ENCODE measurements at regions not wholly inside any gene's neighbourhood (a gene's known extent, or its start where the extent isn't known, plus 50 kb on each side); places are given as distances from the start of the nearest gene placed in this dataset.

DNA sequence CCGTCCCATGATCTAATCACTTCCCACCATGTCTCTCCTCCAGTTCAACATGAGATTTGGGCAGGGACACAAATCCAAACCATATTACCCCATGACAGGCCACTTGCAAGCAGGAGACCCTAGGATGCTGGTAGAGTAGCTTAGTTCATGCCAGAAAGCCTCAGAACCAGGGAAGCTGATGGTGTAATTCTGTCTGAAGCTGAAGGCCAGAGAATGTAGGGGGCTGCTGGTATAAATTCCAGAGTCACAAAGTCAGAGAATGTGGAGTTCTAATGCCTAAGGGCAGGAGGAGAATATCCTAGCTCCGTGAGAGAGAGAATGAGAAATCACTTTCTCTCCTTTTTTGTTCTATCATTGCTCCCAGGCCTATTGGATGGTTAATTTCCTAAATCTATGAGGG is 90.3 kb upstream of the IMPG1 start:
- TF ChIP-seq EZH2 (IDR thresholded peaks at IDR 0.05; ENCODE audit: borderline replicate concordance, low read length): no peak
- TF ChIP-seq, protein P1, sequence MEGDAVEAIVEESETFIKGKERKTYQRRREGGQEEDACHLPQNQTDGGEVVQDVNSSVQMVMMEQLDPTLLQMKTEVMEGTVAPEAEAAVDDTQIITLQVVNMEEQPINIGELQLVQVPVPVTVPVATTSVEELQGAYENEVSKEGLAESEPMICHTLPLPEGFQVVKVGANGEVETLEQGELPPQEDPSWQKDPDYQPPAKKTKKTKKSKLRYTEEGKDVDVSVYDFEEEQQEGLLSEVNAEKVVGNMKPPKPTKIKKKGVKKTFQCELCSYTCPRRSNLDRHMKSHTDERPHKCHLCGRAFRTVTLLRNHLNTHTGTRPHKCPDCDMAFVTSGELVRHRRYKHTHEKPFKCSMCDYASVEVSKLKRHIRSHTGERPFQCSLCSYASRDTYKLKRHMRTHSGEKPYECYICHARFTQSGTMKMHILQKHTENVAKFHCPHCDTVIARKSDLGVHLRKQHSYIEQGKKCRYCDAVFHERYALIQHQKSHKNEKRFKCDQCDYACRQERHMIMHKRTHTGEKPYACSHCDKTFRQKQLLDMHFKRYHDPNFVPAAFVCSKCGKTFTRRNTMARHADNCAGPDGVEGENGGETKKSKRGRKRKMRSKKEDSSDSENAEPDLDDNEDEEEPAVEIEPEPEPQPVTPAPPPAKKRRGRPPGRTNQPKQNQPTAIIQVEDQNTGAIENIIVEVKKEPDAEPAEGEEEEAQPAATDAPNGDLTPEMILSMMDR (conservative IDR thresholded peaks at IDR 0.05 in 1 of 2, IDR thresholded peaks at IDR 0.05 in 1 of 2; ENCODE audit: extremely low read depth in 1 of 2, insufficient read depth in 1 of 2, low read depth in 1 of 2, low read length in 2 of 2): no peak
